ENCODE measurements at regions not wholly inside any gene's neighbourhood (a gene's known extent, or its start where the extent isn't known, plus 50 kb on each side); places are given as distances from the start of the nearest gene placed in this dataset.

DNA sequence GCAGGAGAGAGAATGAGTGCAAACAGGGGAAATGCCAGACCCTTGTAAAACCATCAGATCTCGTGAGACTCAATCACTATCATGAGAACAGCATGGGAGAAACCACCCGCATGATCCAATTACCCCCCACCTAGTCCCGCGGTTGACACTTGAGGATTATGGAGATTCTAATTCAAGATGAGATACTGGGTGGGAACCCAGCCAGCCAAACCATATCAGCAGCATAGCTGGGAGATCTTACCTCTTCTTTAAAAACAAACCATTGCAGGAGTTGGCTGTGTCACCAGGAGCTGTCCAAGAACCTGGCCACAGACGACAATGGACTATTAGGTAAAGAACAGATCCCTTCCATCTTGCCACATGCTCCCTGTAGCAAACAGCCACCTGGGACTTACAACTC is 422.7 kb downstream of the MATN1 start:
- TF ChIP-seq RAD21 (conservative IDR thresholded peaks at IDR 0.05) = no peak
- TF ChIP-seq, protein P1, sequence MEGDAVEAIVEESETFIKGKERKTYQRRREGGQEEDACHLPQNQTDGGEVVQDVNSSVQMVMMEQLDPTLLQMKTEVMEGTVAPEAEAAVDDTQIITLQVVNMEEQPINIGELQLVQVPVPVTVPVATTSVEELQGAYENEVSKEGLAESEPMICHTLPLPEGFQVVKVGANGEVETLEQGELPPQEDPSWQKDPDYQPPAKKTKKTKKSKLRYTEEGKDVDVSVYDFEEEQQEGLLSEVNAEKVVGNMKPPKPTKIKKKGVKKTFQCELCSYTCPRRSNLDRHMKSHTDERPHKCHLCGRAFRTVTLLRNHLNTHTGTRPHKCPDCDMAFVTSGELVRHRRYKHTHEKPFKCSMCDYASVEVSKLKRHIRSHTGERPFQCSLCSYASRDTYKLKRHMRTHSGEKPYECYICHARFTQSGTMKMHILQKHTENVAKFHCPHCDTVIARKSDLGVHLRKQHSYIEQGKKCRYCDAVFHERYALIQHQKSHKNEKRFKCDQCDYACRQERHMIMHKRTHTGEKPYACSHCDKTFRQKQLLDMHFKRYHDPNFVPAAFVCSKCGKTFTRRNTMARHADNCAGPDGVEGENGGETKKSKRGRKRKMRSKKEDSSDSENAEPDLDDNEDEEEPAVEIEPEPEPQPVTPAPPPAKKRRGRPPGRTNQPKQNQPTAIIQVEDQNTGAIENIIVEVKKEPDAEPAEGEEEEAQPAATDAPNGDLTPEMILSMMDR (IDR thresholded peaks at IDR 0.05; ENCODE audit: poor library complexity, severe bottlenecking) = no peak
- TF ChIP-seq EZH2 (IDR thresholded peaks at IDR 0.05; ENCODE audit: borderline replicate concordance, insufficient read depth, low read length, poor library complexity, severe bottlenecking) = no peak
- TF ChIP-seq EP300 (conservative IDR thresholded peaks at IDR 0.05; ENCODE audit: poor library complexity, severe bottlenecking) = no peak
- no peak for TF ChIP-seq POLR2AphosphoS5 (IDR thresholded peaks at IDR 0.05)
- TF ChIP-seq TAF1 (IDR thresholded peaks at IDR 0.05; ENCODE audit: low read depth) = no peak
- no peak for TF ChIP-seq SMC3 (conservative IDR thresholded peaks at IDR 0.05; ENCODE audit: poor library complexity)

Measured in neural cell (in vitro differentiated cells).